ENCODE measurements at regions not wholly inside any gene's neighbourhood (a gene's known extent, or its start where the extent isn't known, plus 50 kb on each side); places are given as distances from the start of the nearest gene placed in this dataset.

- TF ChIP-seq, protein P1, sequence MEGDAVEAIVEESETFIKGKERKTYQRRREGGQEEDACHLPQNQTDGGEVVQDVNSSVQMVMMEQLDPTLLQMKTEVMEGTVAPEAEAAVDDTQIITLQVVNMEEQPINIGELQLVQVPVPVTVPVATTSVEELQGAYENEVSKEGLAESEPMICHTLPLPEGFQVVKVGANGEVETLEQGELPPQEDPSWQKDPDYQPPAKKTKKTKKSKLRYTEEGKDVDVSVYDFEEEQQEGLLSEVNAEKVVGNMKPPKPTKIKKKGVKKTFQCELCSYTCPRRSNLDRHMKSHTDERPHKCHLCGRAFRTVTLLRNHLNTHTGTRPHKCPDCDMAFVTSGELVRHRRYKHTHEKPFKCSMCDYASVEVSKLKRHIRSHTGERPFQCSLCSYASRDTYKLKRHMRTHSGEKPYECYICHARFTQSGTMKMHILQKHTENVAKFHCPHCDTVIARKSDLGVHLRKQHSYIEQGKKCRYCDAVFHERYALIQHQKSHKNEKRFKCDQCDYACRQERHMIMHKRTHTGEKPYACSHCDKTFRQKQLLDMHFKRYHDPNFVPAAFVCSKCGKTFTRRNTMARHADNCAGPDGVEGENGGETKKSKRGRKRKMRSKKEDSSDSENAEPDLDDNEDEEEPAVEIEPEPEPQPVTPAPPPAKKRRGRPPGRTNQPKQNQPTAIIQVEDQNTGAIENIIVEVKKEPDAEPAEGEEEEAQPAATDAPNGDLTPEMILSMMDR (IDR thresholded peaks at IDR 0.05) = no peak
- no peak for TF ChIP-seq POLR2A (IDR thresholded peaks at IDR 0.05)
- DNase-seq = no peak
- WGBS, 4 donors = 88 to 96% (median 92%) methylated on average over 10 of the region's 10 CpGs
- Histone ChIP-seq H3K4me3 (no peak overlapping the region), H3K36me3 (no peaks in the 10 kb centered on the region), H3K27ac (no peak overlapping the region), H3K27me3 (no peaks in the 10 kb centered on the region), H3K4me1 (peaks cover 0 to 14% (median 5%) of the 10 kb centered on the region in 12 donors), H3K9me3 (peaks cover 0 to 11% (median 3%) of the 10 kb centered on the region in 12 donors)
- intact Hi-C loops (cut with DNase I) = no loop called here
- ATAC-seq = no peak
Observed at GRCh38 chr2:236820763-236821344, 251.2 kb downstream of the ACKR3 start.

- TF ChIP-seq, protein P1 (IDR thresholded peaks at IDR 0.05) = no peak
- no peak for TF ChIP-seq POLR2A (IDR thresholded peaks at IDR 0.05)
- intact Hi-C loops (cut with DNase I) = no loop called here
- ATAC-seq (no peak), DNase-seq (no peak)
- Histone ChIP-seq H3K4me1 (peaks cover 0 to 25% (median 8%) of the 10 kb centered on the region in 12 donors), H3K4me3 (no peak overlapping the region), H3K27ac (no peak overlapping the region), H3K36me3 (no peaks in the 10 kb centered on the region), H3K9me3 (peaks cover 0 to 11% (median 3%) of the 10 kb centered on the region in 12 donors), H3K27me3 (no peaks in the 10 kb centered on the region)
- 96% methylated on average over 16 of the region's 16 CpGs for WGBS, 4 donors
Observed at GRCh38 chr2:236823041-236823629, 253.5 kb downstream of the ACKR3 start.

DNA sequence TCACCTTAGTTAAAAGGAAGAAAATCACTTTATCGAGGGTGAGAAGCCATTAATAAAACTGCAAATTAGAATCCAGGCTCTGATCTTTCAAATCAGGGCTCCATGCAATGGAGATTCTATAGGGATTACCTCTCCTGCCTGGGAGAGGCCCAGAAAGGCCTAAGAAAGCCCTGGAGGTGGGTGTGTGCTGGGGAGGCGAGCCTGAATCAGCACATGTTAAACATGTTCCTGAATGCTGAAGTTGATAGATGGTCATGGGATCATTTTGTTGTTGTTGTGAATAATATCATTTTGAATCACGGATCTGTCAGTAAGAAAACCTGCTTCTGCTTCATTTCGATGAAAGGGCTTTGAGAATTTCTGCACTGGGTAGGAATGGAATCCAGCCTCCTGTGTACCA lies 254.3 kb downstream of the ACKR3 start:
- ATAC-seq (no peak), DNase-seq (no peak)
- peaks cover 0 to 24% (median 7%) of the 10 kb centered on the region in 12 donors for H3K4me1 ChIP-seq
- no peak for TF ChIP-seq POLR2A (IDR thresholded peaks at IDR 0.05)
- TF ChIP-seq, protein P1 (IDR thresholded peaks at IDR 0.05) = no peak
- intact Hi-C loops (cut with DNase I) = no loop called here
- peaks cover 0 to 11% (median 3%) of the 10 kb centered on the region in 12 donors for H3K9me3 ChIP-seq
- no peak overlapping the region for H3K4me3 ChIP-seq
- no peaks in the 10 kb centered on the region for H3K27me3 ChIP-seq
- no peaks in the 10 kb centered on the region for H3K36me3 ChIP-seq
- peak overlapping the region in 1 of 12 donors; percentile 20 for H3K27ac ChIP-seq
- WGBS, 4 donors = 79 to 84% (median 81%) methylated on average over 4 of the region's 4 CpGs

GRCh38 chr2:236824836-236825235 lies 255.2 kb downstream of the ACKR3 start:
- H3K27me3 ChIP-seq = no peaks in the 10 kb centered on the region
- peaks cover 0 to 11% (median 3%) of the 10 kb centered on the region in 12 donors for H3K9me3 ChIP-seq
- DNase-seq (no peak), ATAC-seq (no peak)
- TF ChIP-seq, protein P1 (IDR thresholded peaks at IDR 0.05) = no peak
- no peak for TF ChIP-seq POLR2A (IDR thresholded peaks at IDR 0.05)
- H3K36me3 ChIP-seq = no peaks in the 10 kb centered on the region
- H3K27ac ChIP-seq = no peak overlapping the region
- no peak overlapping the region for H3K4me3 ChIP-seq
- intact Hi-C loops (cut with DNase I) = loop anchor here in 1 of 10 donors (5.0 kb wide), 1 partner anchor 308 kb away; no protein-coding TSS in a partner anchor
- H3K4me1 ChIP-seq = peaks cover 0 to 21% (median 6%) of the 10 kb centered on the region in 12 donors
- 91 to 100% (median 94%) methylated on average over 3 of the region's 3 CpGs for WGBS, 4 donors
